ENCODE measurements at regions not wholly inside any gene's neighbourhood (a gene's known extent, or its start where the extent isn't known, plus 50 kb on each side); places are given as distances from the start of the nearest gene placed in this dataset.

DNA sequence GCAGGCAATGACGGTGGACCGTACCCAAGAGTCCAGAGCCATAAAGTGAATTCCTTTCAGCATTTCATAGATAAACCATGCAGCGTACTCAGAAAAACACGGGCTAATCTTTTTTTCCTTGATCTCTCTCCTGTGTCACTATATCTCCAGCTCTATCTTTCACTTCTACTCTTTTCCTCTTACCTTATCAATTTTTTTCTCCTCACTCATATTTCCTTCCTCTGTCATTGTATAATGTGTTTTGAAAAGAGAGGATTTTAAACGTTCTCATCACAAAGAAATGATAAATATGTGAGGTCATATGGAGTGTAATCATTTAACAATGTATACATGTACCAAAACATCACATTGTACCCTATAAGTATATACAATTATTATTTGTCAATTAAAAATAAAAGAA, 176.5 kb downstream of the CPE start (continued):
- TF ChIP-seq, protein P1, sequence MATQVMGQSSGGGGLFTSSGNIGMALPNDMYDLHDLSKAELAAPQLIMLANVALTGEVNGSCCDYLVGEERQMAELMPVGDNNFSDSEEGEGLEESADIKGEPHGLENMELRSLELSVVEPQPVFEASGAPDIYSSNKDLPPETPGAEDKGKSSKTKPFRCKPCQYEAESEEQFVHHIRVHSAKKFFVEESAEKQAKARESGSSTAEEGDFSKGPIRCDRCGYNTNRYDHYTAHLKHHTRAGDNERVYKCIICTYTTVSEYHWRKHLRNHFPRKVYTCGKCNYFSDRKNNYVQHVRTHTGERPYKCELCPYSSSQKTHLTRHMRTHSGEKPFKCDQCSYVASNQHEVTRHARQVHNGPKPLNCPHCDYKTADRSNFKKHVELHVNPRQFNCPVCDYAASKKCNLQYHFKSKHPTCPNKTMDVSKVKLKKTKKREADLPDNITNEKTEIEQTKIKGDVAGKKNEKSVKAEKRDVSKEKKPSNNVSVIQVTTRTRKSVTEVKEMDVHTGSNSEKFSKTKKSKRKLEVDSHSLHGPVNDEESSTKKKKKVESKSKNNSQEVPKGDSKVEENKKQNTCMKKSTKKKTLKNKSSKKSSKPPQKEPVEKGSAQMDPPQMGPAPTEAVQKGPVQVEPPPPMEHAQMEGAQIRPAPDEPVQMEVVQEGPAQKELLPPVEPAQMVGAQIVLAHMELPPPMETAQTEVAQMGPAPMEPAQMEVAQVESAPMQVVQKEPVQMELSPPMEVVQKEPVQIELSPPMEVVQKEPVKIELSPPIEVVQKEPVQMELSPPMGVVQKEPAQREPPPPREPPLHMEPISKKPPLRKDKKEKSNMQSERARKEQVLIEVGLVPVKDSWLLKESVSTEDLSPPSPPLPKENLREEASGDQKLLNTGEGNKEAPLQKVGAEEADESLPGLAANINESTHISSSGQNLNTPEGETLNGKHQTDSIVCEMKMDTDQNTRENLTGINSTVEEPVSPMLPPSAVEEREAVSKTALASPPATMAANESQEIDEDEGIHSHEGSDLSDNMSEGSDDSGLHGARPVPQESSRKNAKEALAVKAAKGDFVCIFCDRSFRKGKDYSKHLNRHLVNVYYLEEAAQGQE (IDR thresholded peaks at IDR 0.05; ENCODE audit: low read depth): no peak
- TF ChIP-seq FOSL1 (IDR thresholded peaks at IDR 0.05; ENCODE audit: low read depth): no peak
- TF ChIP-seq TCF7L2 (IDR thresholded peaks at IDR 0.05; ENCODE audit: borderline replicate concordance, extremely low read depth, insufficient read depth, insufficient read length): no peak
- TF ChIP-seq EGR1 (IDR thresholded peaks at IDR 0.05; ENCODE audit: low read depth): no peak

DNA sequence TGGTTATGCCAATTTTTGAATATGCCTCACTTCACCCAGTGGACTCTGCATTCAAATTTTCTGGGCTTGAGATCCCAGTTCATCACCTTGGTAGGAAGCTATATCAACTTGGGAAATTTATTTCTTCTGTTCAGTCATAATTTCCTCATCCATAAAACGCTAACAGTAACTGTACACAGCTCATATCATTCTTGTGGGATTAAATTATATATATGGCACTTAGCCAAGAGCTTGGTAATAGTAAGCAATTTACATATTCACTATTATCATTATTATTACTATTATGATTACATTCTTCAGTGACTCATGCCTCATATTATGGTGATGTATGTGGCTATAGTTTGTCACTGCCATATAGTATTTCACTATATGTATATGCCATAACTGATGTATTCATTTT, 177.6 kb downstream of the CPE start:
- ChIA-PET CTCF (no interaction called here), POLR2A (no interaction called here), RAD21 (ENCODE audit: low non-redundant PET in 1 of 2, low total read pairs in 2 of 2, uncharacterized antibody in 2 of 2, unreplicated experiment in 2 of 2) (no interaction called here)
- ATAC-seq (no peak), DNase-seq (ENCODE audit: low read depth, low spot score) (no peak)
- H3K4me1 ChIP-seq (ENCODE audit: control insufficient read depth in 1 of 2, insufficient read depth in 2 of 2, low read length in 2 of 2): no peaks in the 10 kb centered on the region
- no peaks in the 10 kb centered on the region for H3K79me2 ChIP-seq (ENCODE audit: insufficient read depth, low read length)
- no peaks in the 10 kb centered on the region for H3K9me3 ChIP-seq (ENCODE audit: control insufficient read depth in 1 of 2, insufficient read depth in 1 of 2, low read depth in 1 of 2, low read length in 2 of 2)
- no peak overlapping the region for H3K27ac ChIP-seq (ENCODE audit: low read depth, low read length)
- BruUV-seq (replicated peaks): no TSS peak
- no peak overlapping the region for H3K4me2 ChIP-seq (ENCODE audit: low read length)
- H3K27me3 ChIP-seq (ENCODE audit: insufficient read depth, low read length): no peaks in the 10 kb centered on the region
- no peaks in the 10 kb centered on the region for H3K36me3 ChIP-seq (ENCODE audit: control insufficient read depth in 1 of 2, insufficient read depth in 2 of 2, low read length in 2 of 2)
- no peak overlapping the region for H3K9ac ChIP-seq (ENCODE audit: low read length)
- no peaks in the 10 kb centered on the region for H4K20me1 ChIP-seq (ENCODE audit: insufficient read depth)
- H3K9me2 ChIP-seq (ENCODE audit: insufficient read depth): no peaks in the 10 kb centered on the region
- no peak overlapping the region for H3K4me3 ChIP-seq (replicated peaks in 1 of 2; ENCODE audit: low read depth in 1 of 2, low read length in 2 of 2)
- no peak overlapping the region for H2AFZ ChIP-seq (ENCODE audit: low read depth, low read length, poor library complexity, severe bottlenecking)
- intact Hi-C loops (cut with micrococcal nuclease): no loop called here
- no peak for TF ChIP-seq CEBPB (IDR thresholded peaks at IDR 0.05; ENCODE audit: low read depth)
- no peak for TF ChIP-seq ELF1 (IDR thresholded peaks at IDR 0.05; ENCODE audit: borderline replicate concordance, low read depth)
- TF ChIP-seq, protein P2, sequence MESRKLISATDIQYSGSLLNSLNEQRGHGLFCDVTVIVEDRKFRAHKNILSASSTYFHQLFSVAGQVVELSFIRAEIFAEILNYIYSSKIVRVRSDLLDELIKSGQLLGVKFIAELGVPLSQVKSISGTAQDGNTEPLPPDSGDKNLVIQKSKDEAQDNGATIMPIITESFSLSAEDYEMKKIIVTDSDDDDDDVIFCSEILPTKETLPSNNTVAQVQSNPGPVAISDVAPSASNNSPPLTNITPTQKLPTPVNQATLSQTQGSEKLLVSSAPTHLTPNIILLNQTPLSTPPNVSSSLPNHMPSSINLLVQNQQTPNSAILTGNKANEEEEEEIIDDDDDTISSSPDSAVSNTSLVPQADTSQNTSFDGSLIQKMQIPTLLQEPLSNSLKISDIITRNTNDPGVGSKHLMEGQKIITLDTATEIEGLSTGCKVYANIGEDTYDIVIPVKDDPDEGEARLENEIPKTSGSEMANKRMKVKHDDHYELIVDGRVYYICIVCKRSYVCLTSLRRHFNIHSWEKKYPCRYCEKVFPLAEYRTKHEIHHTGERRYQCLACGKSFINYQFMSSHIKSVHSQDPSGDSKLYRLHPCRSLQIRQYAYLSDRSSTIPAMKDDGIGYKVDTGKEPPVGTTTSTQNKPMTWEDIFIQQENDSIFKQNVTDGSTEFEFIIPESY (IDR thresholded peaks at IDR 0.05; ENCODE audit: extremely low read depth, insufficient replicate concordance, low read length): no peak
- TF ChIP-seq ZFX (IDR thresholded peaks at IDR 0.05): no peak
- TF ChIP-seq ZNF274 (IDR thresholded peaks at IDR 0.05; ENCODE audit: low read depth, low read length): no peak
- no peak for TF ChIP-seq SRF (IDR thresholded peaks at IDR 0.05; ENCODE audit: low read depth)
- no peak for TF ChIP-seq JUND (IDR thresholded peaks at IDR 0.05)
- TF ChIP-seq POLR2A (IDR thresholded peaks at IDR 0.05; ENCODE audit: borderline replicate concordance, extremely low read depth, insufficient read depth, insufficient read length): no peak
- no peak for TF ChIP-seq YY1 (IDR thresholded peaks at IDR 0.05; ENCODE audit: extremely low read depth, insufficient replicate concordance, low read depth, low read length)
- no peak for TF ChIP-seq EZH2phosphoT487 (IDR thresholded peaks at IDR 0.05; ENCODE audit: borderline replicate concordance)
- TF ChIP-seq, protein P1 (IDR thresholded peaks at IDR 0.05; ENCODE audit: low read depth): no peak
- TF ChIP-seq SP1 (IDR thresholded peaks at IDR 0.05; ENCODE audit: low read depth): no peak
- TF ChIP-seq CBX3 (IDR thresholded peaks at IDR 0.05; ENCODE audit: low read depth): no peak
